ENCODE measurements at regions not wholly inside any gene's neighbourhood (a gene's known extent, or its start where the extent isn't known, plus 50 kb on each side); places are given as distances from the start of the nearest gene placed in this dataset.

DNA sequence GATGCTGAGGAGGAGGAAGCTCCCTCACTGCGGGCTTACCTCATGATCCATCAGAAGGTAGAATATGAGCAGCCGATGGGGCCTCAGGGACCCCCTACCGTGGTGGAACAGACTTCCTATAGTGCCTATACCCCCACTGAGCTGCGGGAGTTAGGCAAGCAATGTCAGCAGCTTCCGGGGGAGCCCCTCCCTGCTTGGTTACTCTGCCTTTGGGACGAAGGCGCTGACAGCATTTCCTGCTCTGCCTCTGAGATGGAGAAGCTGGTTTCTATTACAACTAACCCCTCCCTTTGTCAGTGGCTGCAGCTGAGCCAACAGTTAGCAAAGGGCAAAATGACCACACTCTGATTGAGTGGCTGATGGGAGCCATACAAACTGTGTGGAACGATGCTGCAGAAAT, 430.7 kb downstream of the IDS start:
- Mint-ChIP-seq H3K9me3 (peaks cover 13% of the 10 kb centered on the region), H3K27me3 (ENCODE audit: insufficient read depth) (no peaks in the 10 kb centered on the region), H3K4me3 (no peak overlapping the region), H3K27ac (no peak overlapping the region), H3K4me1 (ENCODE audit: low read depth) (no peaks in the 10 kb centered on the region), H3K36me3 (ENCODE audit: low read depth) (no peaks in the 10 kb centered on the region)
- TF ChIP-seq, protein P1, sequence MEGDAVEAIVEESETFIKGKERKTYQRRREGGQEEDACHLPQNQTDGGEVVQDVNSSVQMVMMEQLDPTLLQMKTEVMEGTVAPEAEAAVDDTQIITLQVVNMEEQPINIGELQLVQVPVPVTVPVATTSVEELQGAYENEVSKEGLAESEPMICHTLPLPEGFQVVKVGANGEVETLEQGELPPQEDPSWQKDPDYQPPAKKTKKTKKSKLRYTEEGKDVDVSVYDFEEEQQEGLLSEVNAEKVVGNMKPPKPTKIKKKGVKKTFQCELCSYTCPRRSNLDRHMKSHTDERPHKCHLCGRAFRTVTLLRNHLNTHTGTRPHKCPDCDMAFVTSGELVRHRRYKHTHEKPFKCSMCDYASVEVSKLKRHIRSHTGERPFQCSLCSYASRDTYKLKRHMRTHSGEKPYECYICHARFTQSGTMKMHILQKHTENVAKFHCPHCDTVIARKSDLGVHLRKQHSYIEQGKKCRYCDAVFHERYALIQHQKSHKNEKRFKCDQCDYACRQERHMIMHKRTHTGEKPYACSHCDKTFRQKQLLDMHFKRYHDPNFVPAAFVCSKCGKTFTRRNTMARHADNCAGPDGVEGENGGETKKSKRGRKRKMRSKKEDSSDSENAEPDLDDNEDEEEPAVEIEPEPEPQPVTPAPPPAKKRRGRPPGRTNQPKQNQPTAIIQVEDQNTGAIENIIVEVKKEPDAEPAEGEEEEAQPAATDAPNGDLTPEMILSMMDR (IDR thresholded peaks at IDR 0.05) = no peak
- DNase-seq = no peak

GRCh38 chrX:149073479-149073878, 431.6 kb downstream of the IDS start:
- no peaks in the 10 kb centered on the region for H3K4me1 Mint-ChIP-seq (ENCODE audit: low read depth)
- no peak overlapping the region for H3K27ac Mint-ChIP-seq
- peaks cover 21% of the 10 kb centered on the region for H3K9me3 Mint-ChIP-seq

GRCh38 chrX:149069899-149070298, 435.2 kb downstream of the IDS start:
- TF ChIP-seq, protein P1 (IDR thresholded peaks at IDR 0.05) = no peak
- Mint-ChIP-seq H3K4me1 (ENCODE audit: low read depth) (no peaks in the 10 kb centered on the region), H3K27ac (no peak overlapping the region), H3K36me3 (ENCODE audit: low read depth) (no peaks in the 10 kb centered on the region), H3K9me3 (peaks cover 27% of the 10 kb centered on the region), H3K4me3 (no peak overlapping the region), H3K27me3 (ENCODE audit: insufficient read depth) (no peaks in the 10 kb centered on the region)
- no peak for DNase-seq

More at GRCh38 chrX:149073479-149073878, 431.6 kb downstream of the IDS start:
- Mint-ChIP-seq H3K36me3 (ENCODE audit: low read depth) (no peaks in the 10 kb centered on the region), H3K27me3 (ENCODE audit: insufficient read depth) (no peaks in the 10 kb centered on the region), H3K4me3 (no peak overlapping the region)
- no peak for DNase-seq
- TF ChIP-seq, protein P1 (IDR thresholded peaks at IDR 0.05) = no peak

DNA sequence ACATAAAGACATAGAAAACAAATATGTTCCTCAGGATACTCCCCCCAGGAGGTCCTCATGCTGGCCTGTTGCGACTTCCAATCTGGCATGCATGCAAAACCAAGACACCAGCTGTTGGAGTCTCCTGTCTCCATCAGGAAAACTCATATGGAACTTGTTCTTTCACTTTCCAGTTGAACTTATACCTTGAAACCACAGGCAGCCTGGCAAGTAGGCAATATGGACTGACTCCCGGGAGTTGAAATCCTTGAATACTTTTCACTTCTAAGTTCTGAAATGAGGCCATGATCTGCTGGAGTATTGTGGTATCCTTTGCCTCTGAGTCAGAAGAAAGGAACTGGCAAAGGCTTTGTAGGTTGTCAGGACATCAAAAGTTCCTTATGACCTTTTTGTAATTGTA, 444.2 kb downstream of the IDS start:
- TF ChIP-seq, protein P1 (IDR thresholded peaks at IDR 0.05) = no peak
- Mint-ChIP-seq H3K27ac (no peak overlapping the region), H3K4me1 (ENCODE audit: low read depth) (no peaks in the 10 kb centered on the region), H3K27me3 (ENCODE audit: insufficient read depth) (peaks cover 1% of the 10 kb centered on the region; the same call in 1 of the 2 replicates), H3K4me3 (no peak overlapping the region), H3K36me3 (ENCODE audit: low read depth) (no peaks in the 10 kb centered on the region), H3K9me3 (no peaks in the 10 kb centered on the region; the same call in 1 of the 2 replicates)
- no peak for DNase-seq

Data from HFFc6 (cell line).